ENCODE measurements at regions not wholly inside any gene's neighbourhood (a gene's known extent, or its start where the extent isn't known, plus 50 kb on each side); places are given as distances from the start of the nearest gene placed in this dataset.

DNA sequence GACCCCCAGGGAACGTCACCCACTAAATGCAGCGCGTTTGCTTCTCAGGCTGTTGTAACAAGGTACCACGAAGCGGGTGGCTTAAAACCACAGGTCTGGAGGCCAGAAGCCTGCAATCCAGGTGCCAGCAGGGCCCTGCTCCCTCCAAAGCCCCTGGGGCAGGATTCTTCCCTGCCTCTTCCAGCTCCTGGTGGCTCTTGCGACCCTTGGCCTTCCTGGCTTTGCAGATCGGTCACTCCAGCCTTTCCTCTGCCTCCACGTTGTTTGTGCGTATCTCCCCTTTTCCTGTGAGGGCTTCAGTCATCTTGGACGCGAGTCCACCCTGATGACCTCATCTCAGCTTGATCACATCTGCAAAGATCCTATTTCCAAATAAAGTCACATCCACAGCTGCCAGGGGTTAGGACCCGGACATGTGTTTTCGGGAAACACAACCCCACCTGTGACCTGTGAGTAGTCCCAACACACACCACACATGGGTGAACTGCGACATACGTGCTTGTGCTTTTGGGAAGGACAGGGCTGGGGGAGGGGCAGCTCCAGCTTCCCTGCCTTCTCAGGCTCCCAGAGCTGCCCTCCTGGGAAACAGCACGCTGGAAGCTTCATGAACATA lies 114.5 kb upstream of the NCOR2 start:
- Mint-ChIP-seq H3K27ac (ENCODE audit: low read depth) (no peak overlapping the region), H3K4me1 (peaks cover 11% of the 10 kb centered on the region), H3K27me3 (no peaks in the 10 kb centered on the region), H3K4me3 (no peak overlapping the region), H3K36me3 (ENCODE audit: insufficient read depth) (no peaks in the 10 kb centered on the region), H3K9me3 (no peaks in the 10 kb centered on the region)
- DNase-seq (ENCODE audit: low spot score in 2 of 2) (no peak), ATAC-seq (replicated peaks; ENCODE audit: extremely low read depth, poor library complexity, severe bottlenecking) (no peak)

- no peak for ATAC-seq (replicated peaks; ENCODE audit: extremely low read depth, poor library complexity, severe bottlenecking)
- Mint-ChIP-seq H3K36me3 (ENCODE audit: insufficient read depth) (no peaks in the 10 kb centered on the region), H3K27ac (ENCODE audit: low read depth) (no peak overlapping the region), H3K4me1 (peaks cover 10% of the 10 kb centered on the region), H3K27me3 (no peaks in the 10 kb centered on the region), H3K9me3 (no peaks in the 10 kb centered on the region), H3K4me3 (no peak overlapping the region)
- DNase-seq (ENCODE audit: low spot score in 2 of 2): no peak
These were observed 113.7 kb upstream of the NCOR2 start for GRCh38 chr12:124680863-124681778.

DNA sequence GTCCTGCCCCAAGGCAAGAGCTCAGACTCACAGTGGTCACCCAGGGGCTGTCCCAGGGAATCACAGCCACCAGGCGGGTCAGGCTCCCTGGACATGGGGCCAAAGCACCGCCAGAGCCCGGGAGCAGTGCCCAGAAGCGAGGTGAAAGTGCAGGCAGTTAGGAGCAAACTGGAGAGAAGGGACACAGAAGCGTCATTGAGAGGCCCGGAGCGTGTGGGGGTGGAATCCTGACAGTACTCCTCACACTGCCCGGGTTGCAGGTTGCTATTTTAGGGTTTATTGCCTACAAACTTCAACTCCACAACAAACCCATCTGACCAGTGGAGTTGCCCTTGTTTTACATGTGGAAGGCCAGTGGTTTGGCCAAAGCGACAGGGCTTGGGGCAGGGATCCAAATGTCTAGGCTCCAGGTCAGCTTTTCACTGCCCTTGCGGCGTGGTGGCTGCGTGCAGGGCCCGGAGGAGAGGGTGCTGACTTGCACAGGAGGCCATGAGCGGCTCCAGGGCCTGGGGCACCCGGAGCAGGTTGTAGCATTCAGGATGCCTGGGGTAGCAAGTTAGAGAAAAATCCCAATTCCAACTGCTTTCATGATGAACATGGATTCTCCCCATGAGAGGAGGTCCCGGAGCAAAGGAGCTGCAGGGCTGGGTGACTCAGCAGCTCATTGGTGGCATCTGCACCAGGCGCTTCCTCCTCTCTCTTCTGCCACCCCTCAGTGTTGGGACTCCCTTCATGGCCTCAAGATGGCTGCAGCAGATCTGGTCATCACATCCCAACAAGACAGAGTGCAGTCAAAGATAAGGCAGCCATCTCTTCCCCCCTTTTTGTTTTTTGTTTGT lies 112.3 kb upstream of the NCOR2 start:
- Mint-ChIP-seq H3K9me3 (no peaks in the 10 kb centered on the region), H3K4me1 (no peaks in the 10 kb centered on the region), H3K27ac (ENCODE audit: low read depth) (no peak overlapping the region), H3K27me3 (no peaks in the 10 kb centered on the region), H3K36me3 (ENCODE audit: insufficient read depth) (no peaks in the 10 kb centered on the region), H3K4me3 (no peak overlapping the region)
- no peak for DNase-seq (ENCODE audit: low spot score in 2 of 2)
- no peak for ATAC-seq (replicated peaks; ENCODE audit: extremely low read depth, poor library complexity, severe bottlenecking)

GRCh38 chr12:124679047-124679446 lies 111.6 kb upstream of the NCOR2 start:
- DNase-seq (ENCODE audit: low spot score in 2 of 2) (no peak), ATAC-seq (replicated peaks; ENCODE audit: extremely low read depth, poor library complexity, severe bottlenecking) (no peak)
- H3K27ac Mint-ChIP-seq (ENCODE audit: low read depth): peak overlapping the region; percentile 33
- no peaks in the 10 kb centered on the region for H3K4me1 Mint-ChIP-seq
- no peak overlapping the region for H3K4me3 Mint-ChIP-seq
- H3K9me3 Mint-ChIP-seq: no peaks in the 10 kb centered on the region
- H3K36me3 Mint-ChIP-seq (ENCODE audit: insufficient read depth): no peaks in the 10 kb centered on the region
- H3K27me3 Mint-ChIP-seq: no peaks in the 10 kb centered on the region

GRCh38 chr12:124678421-124678893 lies 111.0 kb upstream of the NCOR2 start:
- Mint-ChIP-seq H3K27ac (ENCODE audit: low read depth) (peak overlapping the region; percentile 33), H3K27me3 (no peaks in the 10 kb centered on the region)
- no peak for ATAC-seq (replicated peaks; ENCODE audit: extremely low read depth, poor library complexity, severe bottlenecking)

GRCh38 chr12:124677552-124678356 lies 110.3 kb upstream of the NCOR2 start:
- Mint-ChIP-seq H3K27ac (ENCODE audit: low read depth) (no peak overlapping the region), H3K4me3 (no peak overlapping the region), H3K4me1 (no peaks in the 10 kb centered on the region), H3K27me3 (no peaks in the 10 kb centered on the region), H3K36me3 (ENCODE audit: insufficient read depth) (no peaks in the 10 kb centered on the region), H3K9me3 (no peaks in the 10 kb centered on the region)
- no peak for DNase-seq (ENCODE audit: low spot score in 2 of 2)
- ATAC-seq (replicated peaks; ENCODE audit: extremely low read depth, poor library complexity, severe bottlenecking): no peak

More at GRCh38 chr12:124678421-124678893, 111.0 kb upstream of the NCOR2 start:
- Mint-ChIP-seq H3K4me3 (no peak overlapping the region), H3K9me3 (no peaks in the 10 kb centered on the region), H3K4me1 (no peaks in the 10 kb centered on the region), H3K36me3 (ENCODE audit: insufficient read depth) (no peaks in the 10 kb centered on the region)
- no peak for DNase-seq (ENCODE audit: low spot score in 2 of 2)

DNA sequence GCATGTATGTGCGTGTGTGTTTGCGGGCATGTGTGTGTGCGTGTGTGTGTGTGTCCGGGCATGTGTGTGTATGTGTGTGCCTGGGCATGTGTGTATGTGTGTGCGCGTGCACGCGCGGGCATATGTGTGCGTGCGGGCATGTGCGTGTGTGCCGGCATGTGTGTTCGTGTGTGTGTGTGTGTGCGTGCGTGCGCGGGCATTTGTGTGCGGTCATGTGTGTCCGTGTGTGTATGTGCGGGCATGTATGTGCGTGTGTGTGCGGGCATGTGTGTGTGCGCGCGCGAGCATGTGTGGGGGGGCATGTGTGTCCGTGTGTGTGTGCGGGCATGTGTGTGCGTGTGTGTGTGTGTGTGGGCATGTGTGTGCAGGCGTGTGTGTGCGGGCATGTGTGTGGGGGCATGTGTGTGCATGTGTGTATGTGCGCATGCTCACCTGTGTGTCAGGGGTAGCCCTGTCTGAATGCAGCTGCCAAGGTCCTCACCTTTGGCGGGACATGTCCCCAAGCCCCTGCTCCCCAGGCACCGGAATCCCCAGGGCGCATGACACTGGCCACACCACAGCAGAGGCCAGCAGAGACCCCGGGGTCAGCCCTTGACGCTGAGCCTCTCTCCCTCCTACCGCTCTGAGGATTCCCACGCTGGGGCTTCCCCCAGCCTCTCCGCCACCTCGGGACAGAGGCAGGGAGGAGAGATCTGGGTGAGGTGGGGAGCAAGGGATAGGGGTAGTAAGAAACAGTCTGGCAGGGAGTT lies 109.5 kb upstream of the NCOR2 start:
- Mint-ChIP-seq H3K9me3 (no peaks in the 10 kb centered on the region), H3K27ac (ENCODE audit: low read depth) (no peak overlapping the region), H3K27me3 (no peaks in the 10 kb centered on the region), H3K36me3 (ENCODE audit: insufficient read depth) (no peaks in the 10 kb centered on the region), H3K4me1 (no peaks in the 10 kb centered on the region), H3K4me3 (no peak overlapping the region)
- no peak for ATAC-seq (replicated peaks; ENCODE audit: extremely low read depth, poor library complexity, severe bottlenecking)
- DNase-seq (ENCODE audit: low spot score in 2 of 2): no peak

GRCh38 chr12:124675881-124676713 lies 108.7 kb upstream of the NCOR2 start:
- Mint-ChIP-seq H3K27ac (ENCODE audit: low read depth) (no peak overlapping the region), H3K27me3 (no peaks in the 10 kb centered on the region), H3K4me1 (no peaks in the 10 kb centered on the region), H3K9me3 (no peaks in the 10 kb centered on the region), H3K4me3 (no peak overlapping the region), H3K36me3 (ENCODE audit: insufficient read depth) (no peaks in the 10 kb centered on the region)
- no peak for ATAC-seq (replicated peaks; ENCODE audit: extremely low read depth, poor library complexity, severe bottlenecking)
- DNase-seq (ENCODE audit: low spot score in 2 of 2): no peak

GRCh38 chr12:124674937-124675336 lies 107.5 kb upstream of the NCOR2 start:
- DNase-seq (ENCODE audit: low spot score in 2 of 2) (no peak), ATAC-seq (replicated peaks; ENCODE audit: extremely low read depth, poor library complexity, severe bottlenecking) (no peak)
- Mint-ChIP-seq H3K27me3 (no peaks in the 10 kb centered on the region), H3K36me3 (ENCODE audit: insufficient read depth) (no peaks in the 10 kb centered on the region), H3K27ac (ENCODE audit: low read depth) (no peak overlapping the region), H3K9me3 (no peaks in the 10 kb centered on the region), H3K4me3 (no peak overlapping the region), H3K4me1 (no peaks in the 10 kb centered on the region)

- no peak for ATAC-seq (replicated peaks; ENCODE audit: extremely low read depth, poor library complexity, severe bottlenecking)
- no peak for DNase-seq (ENCODE audit: low spot score in 2 of 2)
- Mint-ChIP-seq H3K27ac (ENCODE audit: low read depth) (no peak overlapping the region), H3K4me3 (no peak overlapping the region), H3K27me3 (no peaks in the 10 kb centered on the region), H3K36me3 (ENCODE audit: insufficient read depth) (no peaks in the 10 kb centered on the region), H3K9me3 (no peaks in the 10 kb centered on the region), H3K4me1 (no peaks in the 10 kb centered on the region)
These were observed 106.6 kb upstream of the NCOR2 start for GRCh38 chr12:124673801-124674617.
